ENCODE measurements at regions not wholly inside any gene's neighbourhood (a gene's known extent, or its start where the extent isn't known, plus 50 kb on each side); places are given as distances from the start of the nearest gene placed in this dataset.

DNA sequence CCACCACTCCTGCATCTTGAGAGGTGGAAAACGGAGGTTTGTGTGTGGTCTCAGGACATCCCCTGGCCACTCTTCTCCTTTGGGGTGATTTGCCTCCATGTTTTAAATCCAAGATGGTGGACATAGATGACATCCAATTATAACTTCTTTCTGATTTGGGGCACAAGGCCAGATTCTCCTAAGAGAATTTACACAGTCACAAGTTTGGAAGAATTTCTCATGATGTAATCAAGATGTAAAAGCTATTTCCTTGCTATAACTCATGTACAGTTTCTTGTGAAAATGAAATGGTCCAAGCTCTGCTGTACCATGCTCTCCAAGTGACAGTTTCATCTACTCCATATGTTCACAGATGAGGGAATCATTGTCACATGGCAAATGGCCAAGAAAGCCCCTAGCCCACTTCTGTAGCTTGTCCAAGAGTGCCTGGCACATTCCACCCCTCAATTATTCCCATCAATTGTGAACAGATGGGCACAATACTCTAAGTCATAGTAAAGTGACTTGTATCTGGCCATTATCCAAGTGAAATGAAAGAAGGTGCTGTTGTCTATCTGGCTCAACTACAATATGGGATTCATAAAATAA is 134.6 kb upstream of the ROPN1 start:
- no peak overlapping the region for H3K27ac ChIP-seq (replicated peaks)
- no peaks in the 10 kb centered on the region for H3K27me3 ChIP-seq (ENCODE audit: insufficient read depth, poor library complexity, severe bottlenecking)
- TF ChIP-seq POLR2AphosphoS5 (IDR thresholded peaks at IDR 0.05; ENCODE audit: low read depth) (no peak), GABPA (IDR thresholded peaks at IDR 0.05; ENCODE audit: low read depth) (no peak), SPI1 (IDR thresholded peaks at IDR 0.05; ENCODE audit: borderline replicate concordance, low read depth) (no peak)
- TF ChIP-seq, protein P1, sequence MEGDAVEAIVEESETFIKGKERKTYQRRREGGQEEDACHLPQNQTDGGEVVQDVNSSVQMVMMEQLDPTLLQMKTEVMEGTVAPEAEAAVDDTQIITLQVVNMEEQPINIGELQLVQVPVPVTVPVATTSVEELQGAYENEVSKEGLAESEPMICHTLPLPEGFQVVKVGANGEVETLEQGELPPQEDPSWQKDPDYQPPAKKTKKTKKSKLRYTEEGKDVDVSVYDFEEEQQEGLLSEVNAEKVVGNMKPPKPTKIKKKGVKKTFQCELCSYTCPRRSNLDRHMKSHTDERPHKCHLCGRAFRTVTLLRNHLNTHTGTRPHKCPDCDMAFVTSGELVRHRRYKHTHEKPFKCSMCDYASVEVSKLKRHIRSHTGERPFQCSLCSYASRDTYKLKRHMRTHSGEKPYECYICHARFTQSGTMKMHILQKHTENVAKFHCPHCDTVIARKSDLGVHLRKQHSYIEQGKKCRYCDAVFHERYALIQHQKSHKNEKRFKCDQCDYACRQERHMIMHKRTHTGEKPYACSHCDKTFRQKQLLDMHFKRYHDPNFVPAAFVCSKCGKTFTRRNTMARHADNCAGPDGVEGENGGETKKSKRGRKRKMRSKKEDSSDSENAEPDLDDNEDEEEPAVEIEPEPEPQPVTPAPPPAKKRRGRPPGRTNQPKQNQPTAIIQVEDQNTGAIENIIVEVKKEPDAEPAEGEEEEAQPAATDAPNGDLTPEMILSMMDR (IDR thresholded peaks at IDR 0.05; ENCODE audit: insufficient read depth, low read length) = no peak
- TF ChIP-seq, protein P2, sequence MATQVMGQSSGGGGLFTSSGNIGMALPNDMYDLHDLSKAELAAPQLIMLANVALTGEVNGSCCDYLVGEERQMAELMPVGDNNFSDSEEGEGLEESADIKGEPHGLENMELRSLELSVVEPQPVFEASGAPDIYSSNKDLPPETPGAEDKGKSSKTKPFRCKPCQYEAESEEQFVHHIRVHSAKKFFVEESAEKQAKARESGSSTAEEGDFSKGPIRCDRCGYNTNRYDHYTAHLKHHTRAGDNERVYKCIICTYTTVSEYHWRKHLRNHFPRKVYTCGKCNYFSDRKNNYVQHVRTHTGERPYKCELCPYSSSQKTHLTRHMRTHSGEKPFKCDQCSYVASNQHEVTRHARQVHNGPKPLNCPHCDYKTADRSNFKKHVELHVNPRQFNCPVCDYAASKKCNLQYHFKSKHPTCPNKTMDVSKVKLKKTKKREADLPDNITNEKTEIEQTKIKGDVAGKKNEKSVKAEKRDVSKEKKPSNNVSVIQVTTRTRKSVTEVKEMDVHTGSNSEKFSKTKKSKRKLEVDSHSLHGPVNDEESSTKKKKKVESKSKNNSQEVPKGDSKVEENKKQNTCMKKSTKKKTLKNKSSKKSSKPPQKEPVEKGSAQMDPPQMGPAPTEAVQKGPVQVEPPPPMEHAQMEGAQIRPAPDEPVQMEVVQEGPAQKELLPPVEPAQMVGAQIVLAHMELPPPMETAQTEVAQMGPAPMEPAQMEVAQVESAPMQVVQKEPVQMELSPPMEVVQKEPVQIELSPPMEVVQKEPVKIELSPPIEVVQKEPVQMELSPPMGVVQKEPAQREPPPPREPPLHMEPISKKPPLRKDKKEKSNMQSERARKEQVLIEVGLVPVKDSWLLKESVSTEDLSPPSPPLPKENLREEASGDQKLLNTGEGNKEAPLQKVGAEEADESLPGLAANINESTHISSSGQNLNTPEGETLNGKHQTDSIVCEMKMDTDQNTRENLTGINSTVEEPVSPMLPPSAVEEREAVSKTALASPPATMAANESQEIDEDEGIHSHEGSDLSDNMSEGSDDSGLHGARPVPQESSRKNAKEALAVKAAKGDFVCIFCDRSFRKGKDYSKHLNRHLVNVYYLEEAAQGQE (IDR thresholded peaks at IDR 0.05; ENCODE audit: insufficient replicate concordance, low read depth) = no peak

DNA sequence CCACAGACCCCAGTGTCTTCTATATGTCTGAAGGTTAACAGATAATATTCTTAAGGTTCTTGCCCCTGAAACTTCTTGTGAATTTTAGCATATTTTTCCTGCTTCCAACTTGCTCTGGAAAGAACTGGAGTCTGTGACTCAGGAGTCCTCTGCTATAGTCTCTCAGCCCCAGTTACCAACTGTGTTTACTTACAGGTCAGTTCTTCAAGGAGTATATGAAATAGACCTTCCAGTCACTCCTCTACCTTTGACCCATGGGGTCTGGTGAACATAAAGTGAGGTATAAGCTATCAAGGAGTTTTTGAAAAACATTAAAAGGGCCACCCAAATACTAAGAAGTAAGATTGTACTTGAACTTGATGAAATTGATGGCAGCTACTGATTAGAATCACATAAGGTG is 139.2 kb upstream of the ROPN1 start:
- TF ChIP-seq POLR2AphosphoS5 (IDR thresholded peaks at IDR 0.05; ENCODE audit: low read depth) = no peak
- TF ChIP-seq GABPA (IDR thresholded peaks at IDR 0.05; ENCODE audit: low read depth) = no peak
- TF ChIP-seq, protein P1 (IDR thresholded peaks at IDR 0.05; ENCODE audit: insufficient read depth, low read length) = no peak
- no peak for TF ChIP-seq SPI1 (IDR thresholded peaks at IDR 0.05; ENCODE audit: borderline replicate concordance, low read depth)
- TF ChIP-seq, protein P2 (IDR thresholded peaks at IDR 0.05; ENCODE audit: insufficient replicate concordance, low read depth) = no peak
- no peak overlapping the region for H3K27ac ChIP-seq (replicated peaks)

More for the DNA sequence above, 134.6 kb upstream of the ROPN1 start:
- no peak for DNase-seq (ENCODE audit: low read depth in 1 of 2, low spot score in 1 of 2)
- no peak overlapping the region for H3K4me3 ChIP-seq (replicated peaks; ENCODE audit: insufficient read depth, low read length)

DNA sequence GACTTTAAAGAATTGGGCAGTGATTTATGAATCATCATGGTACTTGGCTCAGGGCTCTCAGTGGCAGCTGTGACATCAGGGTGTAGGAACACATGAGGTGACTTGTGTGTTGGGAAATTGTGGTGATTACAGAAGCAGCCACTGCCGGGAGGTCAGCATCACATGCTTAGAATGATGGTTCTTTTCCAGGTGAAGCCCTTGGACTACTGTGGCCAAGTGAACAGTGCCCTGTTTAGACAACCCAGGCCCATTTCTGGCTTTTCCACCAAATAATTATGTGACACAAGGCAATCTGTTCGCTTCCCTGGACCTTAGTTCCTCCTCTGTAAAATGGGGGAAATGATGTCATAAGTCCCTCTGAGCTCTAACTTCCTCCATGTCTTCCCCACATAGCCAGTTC is 139.7 kb upstream of the ROPN1 start:
- Histone ChIP-seq H3K27me3 (ENCODE audit: insufficient read depth, poor library complexity, severe bottlenecking) (no peaks in the 10 kb centered on the region), H3K27ac (replicated peaks) (no peak overlapping the region), H3K4me3 (replicated peaks; ENCODE audit: insufficient read depth, low read length) (no peak overlapping the region)
- DNase-seq (ENCODE audit: low read depth in 1 of 2, low spot score in 1 of 2) = peak in 1 of 2 experiments; percentile 25
- TF ChIP-seq SPI1 (IDR thresholded peaks at IDR 0.05; ENCODE audit: borderline replicate concordance, low read depth) (no peak), GABPA (IDR thresholded peaks at IDR 0.05; ENCODE audit: low read depth) (no peak), POLR2AphosphoS5 (IDR thresholded peaks at IDR 0.05; ENCODE audit: low read depth) (no peak)
- TF ChIP-seq, protein P2 (IDR thresholded peaks at IDR 0.05; ENCODE audit: insufficient replicate concordance, low read depth) = no peak
- TF ChIP-seq, protein P1 (IDR thresholded peaks at IDR 0.05; ENCODE audit: insufficient read depth, low read length) = no peak

More for the DNA sequence above, 139.2 kb upstream of the ROPN1 start:
- no peak for DNase-seq (ENCODE audit: low read depth in 1 of 2, low spot score in 1 of 2)
- Histone ChIP-seq H3K4me3 (replicated peaks; ENCODE audit: insufficient read depth, low read length) (no peak overlapping the region), H3K27me3 (ENCODE audit: insufficient read depth, poor library complexity, severe bottlenecking) (no peaks in the 10 kb centered on the region)
